ENCODE measurements at regions not wholly inside any gene's neighbourhood (a gene's known extent, or its start where the extent isn't known, plus 50 kb on each side); places are given as distances from the start of the nearest gene placed in this dataset.

- TF ChIP-seq EZH2 (IDR thresholded peaks at IDR 0.05; ENCODE audit: borderline replicate concordance) (no peak), CTCF (IDR thresholded peaks at IDR 0.05; ENCODE audit: poor library complexity) (no peak), EZH2phosphoT487 (IDR thresholded peaks at IDR 0.05; ENCODE audit: low read depth, severe bottlenecking, unreplicated experiment) (no peak)
Observed at GRCh38 chr2:42969231-42970150, 177.1 kb upstream of the HAAO start.
